ENCODE measurements at regions not wholly inside any gene's neighbourhood (a gene's known extent, or its start where the extent isn't known, plus 50 kb on each side); places are given as distances from the start of the nearest gene placed in this dataset.
A peak's percentile ranks its signal among the peaks of the same experiment; 100 is the strongest.

- no peak for DNase-seq (ENCODE audit: low spot score)
These were observed 188.1 kb downstream of the IPO8 start for GRCh38 chr12:30507576-30507975.

GRCh38 chr12:30506411-30506810, 189.3 kb downstream of the IPO8 start:
- no peak for DNase-seq (ENCODE audit: low spot score)

GRCh38 chr12:30501718-30502117, 194.0 kb downstream of the IPO8 start:
- no peak for DNase-seq (ENCODE audit: low spot score)

- DNase-seq (ENCODE audit: low spot score), result no peak
These were observed 195.1 kb downstream of the IPO8 start for GRCh38 chr12:30500532-30500931.

GRCh38 chr12:30485230-30485890, 210.3 kb downstream of the IPO8 start:
- DNase-seq (ENCODE audit: low spot score), result no peak

GRCh38 chr12:30484658-30485057, 211.0 kb downstream of the IPO8 start:
- no peak for DNase-seq (ENCODE audit: low spot score)

- no peak for DNase-seq (ENCODE audit: low spot score)
These were observed 213.0 kb downstream of the IPO8 start for GRCh38 chr12:30482650-30483049.

- no peak for DNase-seq (ENCODE audit: low spot score)
These were observed 222.4 kb downstream of the IPO8 start for GRCh38 chr12:30473274-30473673.

- DNase-seq (ENCODE audit: low spot score), result no peak
These were observed 229.5 kb downstream of the IPO8 start for GRCh38 chr12:30466093-30466585.

- DNase-seq (ENCODE audit: low spot score), result no peak
These were observed 232.0 kb downstream of the IPO8 start for GRCh38 chr12:30463636-30464035.

GRCh38 chr12:30462249-30462648, 233.4 kb downstream of the IPO8 start:
- no peak for DNase-seq (ENCODE audit: low spot score)

GRCh38 chr12:30461026-30461615, 234.5 kb downstream of the IPO8 start:
- DNase-seq (ENCODE audit: low spot score), result no peak

GRCh38 chr12:30458453-30458852, 237.2 kb downstream of the IPO8 start:
- DNase-seq (ENCODE audit: low spot score), result no peak

- DNase-seq (ENCODE audit: low spot score), result no peak
These were observed 237.9 kb downstream of the IPO8 start for GRCh38 chr12:30457621-30458289.

GRCh38 chr12:30450872-30451271, 244.8 kb downstream of the IPO8 start:
- no peak for DNase-seq (ENCODE audit: low spot score)

GRCh38 chr12:30450226-30450625, 245.4 kb downstream of the IPO8 start:
- no peak for DNase-seq (ENCODE audit: low spot score)

GRCh38 chr12:30448038-30448437, 247.6 kb downstream of the IPO8 start:
- no peak for DNase-seq (ENCODE audit: low spot score)

- DNase-seq (ENCODE audit: low spot score), result no peak
These were observed 248.5 kb downstream of the IPO8 start for GRCh38 chr12:30447061-30447750.

GRCh38 chr12:30442461-30442860, 253.2 kb downstream of the IPO8 start:
- DNase-seq (ENCODE audit: low spot score), result no peak

- DNase-seq (ENCODE audit: low spot score), result peak; percentile 20
These were observed 254.7 kb downstream of the IPO8 start for GRCh38 chr12:30440826-30441602.

GRCh38 chr12:30439201-30439600, 256.5 kb downstream of the IPO8 start:
- DNase-seq (ENCODE audit: low spot score), result no peak

GRCh38 chr12:30438601-30439041, 257.0 kb downstream of the IPO8 start:
- no peak for DNase-seq (ENCODE audit: low spot score)

Data from HuH-7 (cell line).